Right atrium auricular region (tissue), 2 donors: ENCODE measurements at regions not wholly inside any gene's neighbourhood (a gene's known extent, or its start where the extent isn't known, plus 50 kb on each side); places are given as distances from the start of the nearest gene placed in this dataset.
"Not testable (repeated sequence)": the region's sequence is repeated elsewhere in the genome, so short reads cannot be mapped to it uniquely, and the experiment has no call there.

ENCODE experiments used
- DNase-seq: peaks from one replicate; pipeline ENCODE4 v3.0.0-alpha.2; 2019; ENCODE audit warnings: low spot score
- H3K27ac ChIP-seq, 2 donors: fragments of 200-600 bp; sonication (generic); 1 replicate in 1 of 2; 2 replicates in 1 of 2; pipeline ENCODE4 v1.5.1; 2016 to 2019
- H3K27me3 ChIP-seq, 2 donors: fragments of 200-600 bp; sonication (generic); one replicate each; pipeline versions ENCODE4 v1.5.1 to v1.6.0; 2017 to 2019
- H3K36me3 ChIP-seq: fragments of 200-600 bp; sonication (generic); one replicate; pipeline ENCODE4 v1.5.1; 2016
- H3K4me1 ChIP-seq, 2 donors: fragments of 200-600 bp; sonication (generic); one replicate each; pipeline versions ENCODE4 v1.5.1 to v1.6.0; 2017 to 2019
- H3K4me3 ChIP-seq, 2 donors: fragments of 200-600 bp; sonication (generic); 1 replicate in 1 of 2; 2 replicates in 1 of 2; pipeline ENCODE4 v1.5.1; 2017 to 2019; ENCODE audit warnings: mild to moderate bottlenecking in 1 of 2, moderate library complexity in 1 of 2
- H3K9me3 ChIP-seq, 2 donors: fragments of 200-600 bp; sonication (generic); one replicate each; pipeline ENCODE4 v1.5.1; 2019
- CTCF ChIP-seq, 2 donors: fragments of 200-600 bp; sonication (generic); IDR thresholded peaks; one replicate each; pipeline ENCODE4 v1.5.1; 2019; ENCODE audit warnings: antibody characterized with exemption in 2 of 2

- Histone ChIP-seq H3K4me1 (no peaks in the 10 kb centered on the region), H3K27ac (no peak overlapping the region), H3K4me3 (no peak overlapping the region), H3K27me3 (no peaks in the 10 kb centered on the region), H3K36me3 (no peaks in the 10 kb centered on the region), H3K9me3 (no peaks in the 10 kb centered on the region)
- DNase-seq, result no peak
- no peak for TF ChIP-seq CTCF (IDR thresholded peaks at IDR 0.05)
Measured at GRCh38 chr6:94734751-94735150, 842.6 kb upstream of the MANEA start.

- no peak for TF ChIP-seq CTCF (IDR thresholded peaks at IDR 0.05)
- no peak for DNase-seq
- H3K36me3 ChIP-seq, result no peaks in the 10 kb centered on the region
- no peak overlapping the region for H3K27ac ChIP-seq
- no peaks in the 10 kb centered on the region for H3K9me3 ChIP-seq
- H3K27me3 ChIP-seq, result no peaks in the 10 kb centered on the region
- no peak overlapping the region for H3K4me3 ChIP-seq
- H3K4me1 ChIP-seq, result no peaks in the 10 kb centered on the region
Measured at GRCh38 chr6:94733066-94733465, 844.3 kb upstream of the MANEA start.

GRCh38 chr6:94727710-94728109, 849.6 kb upstream of the MANEA start:
- Histone ChIP-seq H3K9me3 (peaks cover 0 to 4% of the 10 kb centered on the region in 2 donors), H3K4me1 (no peaks in the 10 kb centered on the region), H3K4me3 (no peak overlapping the region), H3K27me3 (no peaks in the 10 kb centered on the region), H3K36me3 (no peaks in the 10 kb centered on the region), H3K27ac (no peak overlapping the region)
- no peak for DNase-seq
- no peak for TF ChIP-seq CTCF (IDR thresholded peaks at IDR 0.05)

- H3K9me3 ChIP-seq, result peaks cover 0 to 4% of the 10 kb centered on the region in 2 donors
- no peak overlapping the region for H3K27ac ChIP-seq
- no peak overlapping the region for H3K4me3 ChIP-seq
- DNase-seq, result no peak
- H3K4me1 ChIP-seq, result no peaks in the 10 kb centered on the region
- no peaks in the 10 kb centered on the region for H3K27me3 ChIP-seq
- no peak for TF ChIP-seq CTCF (IDR thresholded peaks at IDR 0.05)
- H3K36me3 ChIP-seq, result no peaks in the 10 kb centered on the region
Measured at GRCh38 chr6:94721459-94721858, 855.9 kb upstream of the MANEA start.

- H3K4me1 ChIP-seq, result no peaks in the 10 kb centered on the region
- no peaks in the 10 kb centered on the region for H3K36me3 ChIP-seq
- no peak for TF ChIP-seq CTCF (IDR thresholded peaks at IDR 0.05)
- DNase-seq, result no peak
- H3K4me3 ChIP-seq, result no peak overlapping the region
- no peaks in the 10 kb centered on the region for H3K9me3 ChIP-seq
- no peaks in the 10 kb centered on the region for H3K27me3 ChIP-seq
- H3K27ac ChIP-seq, result no peak overlapping the region
Measured at GRCh38 chr6:94713446-94713845, 863.9 kb upstream of the MANEA start.

GRCh38 chr6:94698773-94699172, 878.6 kb upstream of the MANEA start:
- Histone ChIP-seq H3K27me3 (no peaks in the 10 kb centered on the region), H3K9me3 (no peaks in the 10 kb centered on the region), H3K4me3 (no peak overlapping the region), H3K4me1 (no peaks in the 10 kb centered on the region), H3K36me3 (no peaks in the 10 kb centered on the region), H3K27ac (no peak overlapping the region)
- no peak for DNase-seq
- TF ChIP-seq CTCF (IDR thresholded peaks at IDR 0.05), result no peak

- not testable (repeated sequence) for H3K4me1 ChIP-seq, H3K36me3 ChIP-seq, H3K9me3 ChIP-seq, DNase-seq, H3K4me3 ChIP-seq, H3K27me3 ChIP-seq, H3K27ac ChIP-seq
Measured at GRCh38 chr6:94687255-94687654, 890.1 kb upstream of the MANEA start.
